ENCODE measurements at regions not wholly inside any gene's neighbourhood (a gene's known extent, or its start where the extent isn't known, plus 50 kb on each side); places are given as distances from the start of the nearest gene placed in this dataset.
A peak's percentile ranks its signal among the peaks of the same experiment; 100 is the strongest.

- 100% methylated on average over 1 of the region's 6 CpGs for WGBS
- Histone ChIP-seq H3K36me3 (ENCODE audit: insufficient read depth, low read length) (no peaks in the 10 kb centered on the region), H3K27ac (ENCODE audit: low read depth, low read length) (no peak overlapping the region), H3K9me3 (ENCODE audit: insufficient read depth, low read depth, low read length) (no peaks in the 10 kb centered on the region), H3K9ac (ENCODE audit: low read depth, low read length) (no peak overlapping the region), H3K27me3 (ENCODE audit: insufficient read depth, low read length) (no peaks in the 10 kb centered on the region), H3K4me1 (ENCODE audit: insufficient read depth, low read length) (no peaks in the 10 kb centered on the region), H3K4me3 (ENCODE audit: low read length) (no peak overlapping the region)
These were observed 99.9 kb downstream of the MACIR start for GRCh38 chr5:103358305-103358995.

GRCh38 chr5:103357636-103358035 lies 99.1 kb downstream of the MACIR start:
- 97% methylated on average over 1 of the region's 3 CpGs for WGBS
- H3K27me3 ChIP-seq (ENCODE audit: insufficient read depth, low read length) = no peaks in the 10 kb centered on the region
- H3K36me3 ChIP-seq (ENCODE audit: insufficient read depth, low read length) = no peaks in the 10 kb centered on the region
- no peak overlapping the region for H3K27ac ChIP-seq (ENCODE audit: low read depth, low read length)
- no peaks in the 10 kb centered on the region for H3K4me1 ChIP-seq (ENCODE audit: insufficient read depth, low read length)
- no peak overlapping the region for H3K9ac ChIP-seq (ENCODE audit: low read depth, low read length)
- H3K9me3 ChIP-seq (ENCODE audit: insufficient read depth, low read depth, low read length) = no peaks in the 10 kb centered on the region
- no peak overlapping the region for H3K4me3 ChIP-seq (ENCODE audit: low read length)

GRCh38 chr5:103356350-103357091 lies 98.0 kb downstream of the MACIR start:
- Histone ChIP-seq H3K36me3 (ENCODE audit: insufficient read depth, low read length) (no peaks in the 10 kb centered on the region), H3K4me1 (ENCODE audit: insufficient read depth, low read length) (no peaks in the 10 kb centered on the region), H3K4me3 (ENCODE audit: low read length) (no peak overlapping the region), H3K27me3 (ENCODE audit: insufficient read depth, low read length) (no peaks in the 10 kb centered on the region), H3K9me3 (ENCODE audit: insufficient read depth, low read depth, low read length) (no peaks in the 10 kb centered on the region), H3K9ac (ENCODE audit: low read depth, low read length) (no peak overlapping the region), H3K27ac (ENCODE audit: low read depth, low read length) (no peak overlapping the region)
- WGBS = 90% methylated on average over 2 of the region's 3 CpGs

GRCh38 chr5:103355579-103355978 lies 97.0 kb downstream of the MACIR start:
- no peaks in the 10 kb centered on the region for H3K9me3 ChIP-seq (ENCODE audit: insufficient read depth, low read depth, low read length)
- no peak overlapping the region for H3K9ac ChIP-seq (ENCODE audit: low read depth, low read length)
- H3K36me3 ChIP-seq (ENCODE audit: insufficient read depth, low read length) = no peaks in the 10 kb centered on the region
- H3K4me3 ChIP-seq (ENCODE audit: low read length) = no peak overlapping the region
- no peak overlapping the region for H3K27ac ChIP-seq (ENCODE audit: low read depth, low read length)
- H3K4me1 ChIP-seq (ENCODE audit: insufficient read depth, low read length) = no peaks in the 10 kb centered on the region
- no peaks in the 10 kb centered on the region for H3K27me3 ChIP-seq (ENCODE audit: insufficient read depth, low read length)
- WGBS = 38% methylated on average over 2 of the region's 2 CpGs

GRCh38 chr5:103354446-103354845 lies 95.9 kb downstream of the MACIR start:
- no peaks in the 10 kb centered on the region for H3K36me3 ChIP-seq (ENCODE audit: insufficient read depth, low read length)
- H3K9me3 ChIP-seq (ENCODE audit: insufficient read depth, low read depth, low read length) = no peaks in the 10 kb centered on the region
- no peak overlapping the region for H3K4me3 ChIP-seq (ENCODE audit: low read length)
- H3K27ac ChIP-seq (ENCODE audit: low read depth, low read length) = no peak overlapping the region
- H3K9ac ChIP-seq (ENCODE audit: low read depth, low read length) = no peak overlapping the region
- 96% methylated on average over 4 of the region's 4 CpGs for WGBS
- no peaks in the 10 kb centered on the region for H3K4me1 ChIP-seq (ENCODE audit: insufficient read depth, low read length)
- H3K27me3 ChIP-seq (ENCODE audit: insufficient read depth, low read length) = no peaks in the 10 kb centered on the region

GRCh38 chr5:103353581-103353980 lies 95.0 kb downstream of the MACIR start:
- Histone ChIP-seq H3K27ac (ENCODE audit: low read depth, low read length) (no peak overlapping the region), H3K9me3 (ENCODE audit: insufficient read depth, low read depth, low read length) (no peaks in the 10 kb centered on the region), H3K27me3 (ENCODE audit: insufficient read depth, low read length) (no peaks in the 10 kb centered on the region), H3K9ac (ENCODE audit: low read depth, low read length) (no peak overlapping the region), H3K4me3 (ENCODE audit: low read length) (no peak overlapping the region), H3K4me1 (ENCODE audit: insufficient read depth, low read length) (no peaks in the 10 kb centered on the region), H3K36me3 (ENCODE audit: insufficient read depth, low read length) (no peaks in the 10 kb centered on the region)
- WGBS = 100% methylated on average over 1 of the region's 1 CpG

GRCh38 chr5:103347716-103348423 lies 89.3 kb downstream of the MACIR start:
- WGBS = 72% methylated on average over 4 of the region's 4 CpGs
- Histone ChIP-seq H3K27ac (ENCODE audit: low read depth, low read length) (no peak overlapping the region), H3K36me3 (ENCODE audit: insufficient read depth, low read length) (no peaks in the 10 kb centered on the region), H3K9me3 (ENCODE audit: insufficient read depth, low read depth, low read length) (no peaks in the 10 kb centered on the region), H3K27me3 (ENCODE audit: insufficient read depth, low read length) (no peaks in the 10 kb centered on the region), H3K4me1 (ENCODE audit: insufficient read depth, low read length) (peaks cover 22% of the 10 kb centered on the region), H3K4me3 (ENCODE audit: low read length) (no peak overlapping the region), H3K9ac (ENCODE audit: low read depth, low read length) (no peak overlapping the region)

- Histone ChIP-seq H3K27me3 (ENCODE audit: insufficient read depth, low read length) (no peaks in the 10 kb centered on the region), H3K4me1 (ENCODE audit: insufficient read depth, low read length) (peaks cover 22% of the 10 kb centered on the region), H3K36me3 (ENCODE audit: insufficient read depth, low read length) (no peaks in the 10 kb centered on the region), H3K4me3 (ENCODE audit: low read length) (no peak overlapping the region; the same call in 1 of the 2 replicates), H3K9me3 (ENCODE audit: insufficient read depth, low read depth, low read length) (0 out of 2 replicates have a peak, but pooled peaks cover 9% of the 10 kb centered on the region), H3K9ac (ENCODE audit: low read depth, low read length) (no peak overlapping the region), H3K27ac (ENCODE audit: low read depth, low read length) (peak overlapping the region; percentile 51; the same call in 1 of the 2 replicates)
- WGBS = 55% methylated on average over 11 of the region's 11 CpGs
These were observed 87.7 kb downstream of the MACIR start for GRCh38 chr5:103346162-103346748.

- Histone ChIP-seq H3K36me3 (ENCODE audit: insufficient read depth, low read length) (no peaks in the 10 kb centered on the region), H3K9ac (ENCODE audit: low read depth, low read length) (no peak overlapping the region), H3K27ac (ENCODE audit: low read depth, low read length) (no peak overlapping the region), H3K4me3 (ENCODE audit: low read length) (no peak overlapping the region), H3K9me3 (ENCODE audit: insufficient read depth, low read depth, low read length) (0 out of 2 replicates have a peak, but pooled peaks cover 9% of the 10 kb centered on the region), H3K27me3 (ENCODE audit: insufficient read depth, low read length) (no peaks in the 10 kb centered on the region), H3K4me1 (ENCODE audit: insufficient read depth, low read length) (peaks cover 22% of the 10 kb centered on the region)
- WGBS = 100% methylated on average over 1 of the region's 3 CpGs
These were observed 86.9 kb downstream of the MACIR start for GRCh38 chr5:103345461-103345860.

- H3K27me3 ChIP-seq (ENCODE audit: insufficient read depth, low read length) = no peaks in the 10 kb centered on the region
- no peaks in the 10 kb centered on the region for H3K36me3 ChIP-seq (ENCODE audit: insufficient read depth, low read length)
- no peak overlapping the region for H3K27ac ChIP-seq (ENCODE audit: low read depth, low read length)
- 0 out of 2 replicates have a peak, but pooled peaks cover 9% of the 10 kb centered on the region for H3K9me3 ChIP-seq (ENCODE audit: insufficient read depth, low read depth, low read length)
- no peak overlapping the region for H3K4me3 ChIP-seq (ENCODE audit: low read length)
- H3K4me1 ChIP-seq (ENCODE audit: insufficient read depth, low read length) = peaks cover 1% of the 10 kb centered on the region; the same call in 1 of the 2 replicates
- WGBS = 92% methylated on average over 5 of the region's 5 CpGs
- H3K9ac ChIP-seq (ENCODE audit: low read depth, low read length) = no peak overlapping the region
These were observed 82.3 kb downstream of the MACIR start for GRCh38 chr5:103340717-103341388.
